ENCODE measurements at regions not wholly inside any gene's neighbourhood (a gene's known extent, or its start where the extent isn't known, plus 50 kb on each side); places are given as distances from the start of the nearest gene placed in this dataset.

- intact Hi-C loops (cut with DNase I, micrococcal nuclease), result loop anchor here in 1 of 2 donors (5.0 to 10.0 kb wide), 2 partner anchors 448 to 606 kb away; no protein-coding TSS in a partner anchor
- Histone ChIP-seq H3K36me3 (ENCODE audit: low read depth) (no peaks in the 10 kb centered on the region), H3K4me3 (no peak overlapping the region), H3K9me3 (no peaks in the 10 kb centered on the region), H3K4me1 (ENCODE audit: low read depth) (no peaks in the 10 kb centered on the region)
- DNase-seq (no peak), ATAC-seq (no peak)
- TF ChIP-seq, protein P1, sequence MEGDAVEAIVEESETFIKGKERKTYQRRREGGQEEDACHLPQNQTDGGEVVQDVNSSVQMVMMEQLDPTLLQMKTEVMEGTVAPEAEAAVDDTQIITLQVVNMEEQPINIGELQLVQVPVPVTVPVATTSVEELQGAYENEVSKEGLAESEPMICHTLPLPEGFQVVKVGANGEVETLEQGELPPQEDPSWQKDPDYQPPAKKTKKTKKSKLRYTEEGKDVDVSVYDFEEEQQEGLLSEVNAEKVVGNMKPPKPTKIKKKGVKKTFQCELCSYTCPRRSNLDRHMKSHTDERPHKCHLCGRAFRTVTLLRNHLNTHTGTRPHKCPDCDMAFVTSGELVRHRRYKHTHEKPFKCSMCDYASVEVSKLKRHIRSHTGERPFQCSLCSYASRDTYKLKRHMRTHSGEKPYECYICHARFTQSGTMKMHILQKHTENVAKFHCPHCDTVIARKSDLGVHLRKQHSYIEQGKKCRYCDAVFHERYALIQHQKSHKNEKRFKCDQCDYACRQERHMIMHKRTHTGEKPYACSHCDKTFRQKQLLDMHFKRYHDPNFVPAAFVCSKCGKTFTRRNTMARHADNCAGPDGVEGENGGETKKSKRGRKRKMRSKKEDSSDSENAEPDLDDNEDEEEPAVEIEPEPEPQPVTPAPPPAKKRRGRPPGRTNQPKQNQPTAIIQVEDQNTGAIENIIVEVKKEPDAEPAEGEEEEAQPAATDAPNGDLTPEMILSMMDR (IDR thresholded peaks at IDR 0.05), result no peak
These were observed 150.3 kb upstream of the SNX19 start for GRCh38 chr11:131066551-131066950.

- no peak for ATAC-seq
- no peak for DNase-seq
- TF ChIP-seq, protein P1 (IDR thresholded peaks at IDR 0.05), result no peak
- intact Hi-C loops (cut with DNase I, micrococcal nuclease), result no loop called here
- Histone ChIP-seq H3K9me3 (no peaks in the 10 kb centered on the region), H3K4me3 (no peak overlapping the region), H3K4me1 (ENCODE audit: low read depth) (no peaks in the 10 kb centered on the region), H3K36me3 (ENCODE audit: low read depth) (no peaks in the 10 kb centered on the region)
These were observed 154.1 kb upstream of the SNX19 start for GRCh38 chr11:131070365-131070764.

DNA sequence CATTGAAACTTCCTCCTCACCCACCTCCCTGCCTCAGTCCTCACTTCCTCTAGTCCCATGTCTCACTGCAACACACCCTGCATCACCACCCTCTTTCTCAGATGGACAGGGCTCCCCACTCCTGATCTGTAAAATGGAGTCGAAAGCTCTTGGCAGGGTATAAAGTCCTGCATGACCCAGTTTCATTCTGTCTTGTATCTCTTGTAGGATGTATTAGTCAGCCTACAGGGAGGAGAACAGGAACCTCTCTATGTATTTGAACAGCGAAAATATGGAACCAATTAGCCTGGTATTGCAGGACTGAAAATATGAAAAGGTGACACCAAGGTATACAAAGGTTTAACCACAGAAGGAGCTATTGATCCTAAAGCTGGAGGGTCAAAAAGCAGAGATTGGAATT, 156.9 kb upstream of the SNX19 start:
- TF ChIP-seq, protein P1 (IDR thresholded peaks at IDR 0.05), result no peak
- no peaks in the 10 kb centered on the region for H3K9me3 ChIP-seq
- no peaks in the 10 kb centered on the region for H3K4me1 ChIP-seq (ENCODE audit: low read depth)
- intact Hi-C loops (cut with DNase I, micrococcal nuclease), result no loop called here
- no peaks in the 10 kb centered on the region for H3K36me3 ChIP-seq (ENCODE audit: low read depth)
- no peak for ATAC-seq
- DNase-seq, result no peak
- H3K4me3 ChIP-seq, result no peak overlapping the region

- DNase-seq (no peak), ATAC-seq (no peak)
- intact Hi-C loops (cut with DNase I, micrococcal nuclease), result no loop called here
- H3K36me3 ChIP-seq (ENCODE audit: low read depth), result no peaks in the 10 kb centered on the region
- no peaks in the 10 kb centered on the region for H3K9me3 ChIP-seq
- TF ChIP-seq, protein P1 (IDR thresholded peaks at IDR 0.05), result no peak
- H3K4me1 ChIP-seq (ENCODE audit: low read depth), result no peaks in the 10 kb centered on the region
- no peak overlapping the region for H3K4me3 ChIP-seq
These were observed 158.3 kb upstream of the SNX19 start for GRCh38 chr11:131074573-131074972.

GRCh38 chr11:131077340-131077739, 161.1 kb upstream of the SNX19 start:
- no peaks in the 10 kb centered on the region for H3K9me3 ChIP-seq
- intact Hi-C loops (cut with DNase I, micrococcal nuclease), result no loop called here

More at GRCh38 chr11:131077340-131077739, 161.1 kb upstream of the SNX19 start:
- Histone ChIP-seq H3K36me3 (ENCODE audit: low read depth) (no peaks in the 10 kb centered on the region), H3K4me3 (no peak overlapping the region), H3K4me1 (ENCODE audit: low read depth) (no peaks in the 10 kb centered on the region)
- no peak for DNase-seq
- TF ChIP-seq, protein P1 (IDR thresholded peaks at IDR 0.05), result no peak
- no peak for ATAC-seq
